ENCODE measurements at regions not wholly inside any gene's neighbourhood (a gene's known extent, or its start where the extent isn't known, plus 50 kb on each side); places are given as distances from the start of the nearest gene placed in this dataset.

GRCh38 chr2:220228310-220229006 is 601.0 kb downstream of the SLC4A3 start:
- intact Hi-C loops (cut with DNase I; ENCODE audit: low total_unique reads) = no loop called here
- no peak overlapping the region for H3K4me3 ChIP-seq

GRCh38 chr2:220240641-220241040 is 613.2 kb downstream of the SLC4A3 start:
- TF ChIP-seq CTCF (IDR thresholded peaks at IDR 0.05 in 8 of 11, conservative IDR thresholded peaks at IDR 0.05 in 3 of 11) (no peak), POLR2A (IDR thresholded peaks at IDR 0.05) (no peak), POLR2AphosphoS5 (IDR thresholded peaks at IDR 0.05) (no peak)
- H3K36me3 ChIP-seq = no peaks in the 10 kb centered on the region
- H3K9me3 ChIP-seq = no peaks in the 10 kb centered on the region
- DNase-seq = no peak
- no peaks in the 10 kb centered on the region for H3K27me3 ChIP-seq (replicated peaks in 1 of 7)
- H3K4me1 ChIP-seq = no peaks in the 10 kb centered on the region
- no peak overlapping the region for H3K4me3 ChIP-seq
- no peak overlapping the region for H3K27ac ChIP-seq
- WGBS, 5 donors = 33 to 88% (median 47%) methylated on average over 1 of the region's 1 CpG
- intact Hi-C loops (cut with DNase I; ENCODE audit: low total_unique reads) = no loop called here

More at GRCh38 chr2:220228310-220229006, 601.0 kb downstream of the SLC4A3 start:
- H3K9me3 ChIP-seq = no peaks in the 10 kb centered on the region
- H3K27ac ChIP-seq = no peak overlapping the region
- H3K4me1 ChIP-seq = no peaks in the 10 kb centered on the region
- WGBS, 5 donors = 62 to 79% (median 72%) methylated on average over 8 of the region's 8 CpGs
- TF ChIP-seq CTCF (IDR thresholded peaks at IDR 0.05 in 8 of 11, conservative IDR thresholded peaks at IDR 0.05 in 3 of 11) = no peak
- no peaks in the 10 kb centered on the region for H3K36me3 ChIP-seq
- H3K27me3 ChIP-seq (replicated peaks in 1 of 7) = no peaks in the 10 kb centered on the region
- DNase-seq = no peak

GRCh38 chr2:220241423-220241822 is 614.0 kb downstream of the SLC4A3 start:
- no peak overlapping the region for H3K27ac ChIP-seq
- H3K4me1 ChIP-seq = no peaks in the 10 kb centered on the region
- H3K36me3 ChIP-seq = no peaks in the 10 kb centered on the region
- H3K27me3 ChIP-seq (replicated peaks in 1 of 7) = no peaks in the 10 kb centered on the region
- no peak overlapping the region for H3K4me3 ChIP-seq
- WGBS, 5 donors = 60 to 76% (median 63%) methylated on average over 2 of the region's 2 CpGs
- H3K9me3 ChIP-seq = no peaks in the 10 kb centered on the region
- TF ChIP-seq POLR2A (IDR thresholded peaks at IDR 0.05) = no peak
- no peak for TF ChIP-seq POLR2AphosphoS5 (IDR thresholded peaks at IDR 0.05)
- no peak for TF ChIP-seq CTCF (IDR thresholded peaks at IDR 0.05 in 8 of 11, conservative IDR thresholded peaks at IDR 0.05 in 3 of 11)
- DNase-seq = no peak
- intact Hi-C loops (cut with DNase I; ENCODE audit: low total_unique reads) = no loop called here

- Histone ChIP-seq H3K27me3 (replicated peaks in 1 of 7) (no peaks in the 10 kb centered on the region), H3K27ac (no peak overlapping the region), H3K4me3 (no peak overlapping the region), H3K4me1 (no peaks in the 10 kb centered on the region), H3K36me3 (no peaks in the 10 kb centered on the region), H3K9me3 (peaks cover 0 to 2% (median 0%) of the 10 kb centered on the region in 8 donors)
- no peak for DNase-seq
- TF ChIP-seq CTCF (IDR thresholded peaks at IDR 0.05 in 8 of 11, conservative IDR thresholded peaks at IDR 0.05 in 3 of 11) (no peak), POLR2A (IDR thresholded peaks at IDR 0.05) (no peak), POLR2AphosphoS5 (IDR thresholded peaks at IDR 0.05) (no peak)
- intact Hi-C loops (cut with DNase I; ENCODE audit: low total_unique reads) = no loop called here
Measured at GRCh38 chr2:220243571-220243970, 616.1 kb downstream of the SLC4A3 start.
